NCI-H187 (cell line): ENCODE measurements at regions not wholly inside any gene's neighbourhood (a gene's known extent, or its start where the extent isn't known, plus 50 kb on each side); places are given as distances from the start of the nearest gene placed in this dataset.

Source experiments
- DNase-seq, 2 experiments: peaks; one replicate each; lab custom pipeline; 2025; lab: John Stamatoyannopoulos, UW

GRCh38 chr5:124463851-124464250, 282.6 kb downstream of the ZNF608 start:
- no peak for DNase-seq

- DNase-seq: no peak
Observed at GRCh38 chr5:124462751-124463150, 283.7 kb downstream of the ZNF608 start.

GRCh38 chr5:124461941-124462340, 284.5 kb downstream of the ZNF608 start:
- peak in 1 of 2 experiments; percentile 28 for DNase-seq

GRCh38 chr5:124461157-124461556, 285.3 kb downstream of the ZNF608 start:
- no peak for DNase-seq

- DNase-seq: no peak
Observed at GRCh38 chr5:124460642-124461041, 285.8 kb downstream of the ZNF608 start.

- no peak for DNase-seq
Observed at GRCh38 chr5:124459984-124460383, 286.5 kb downstream of the ZNF608 start.

- DNase-seq: no peak
Observed at GRCh38 chr5:124457901-124458300, 288.5 kb downstream of the ZNF608 start.

GRCh38 chr5:124457101-124457500, 289.3 kb downstream of the ZNF608 start:
- DNase-seq: no peak

GRCh38 chr5:124456249-124456648, 290.2 kb downstream of the ZNF608 start:
- DNase-seq: no peak

- DNase-seq: no peak
Observed at GRCh38 chr5:124454081-124454480, 292.4 kb downstream of the ZNF608 start.

GRCh38 chr5:124453221-124454051, 293.0 kb downstream of the ZNF608 start:
- DNase-seq: no peak

- no peak for DNase-seq
Observed at GRCh38 chr5:124452412-124452811, 294.0 kb downstream of the ZNF608 start.

- no peak for DNase-seq
Observed at GRCh38 chr5:124451721-124452383, 294.6 kb downstream of the ZNF608 start.

- no peak for DNase-seq
Observed at GRCh38 chr5:124446120-124446519, 300.3 kb downstream of the ZNF608 start.

- DNase-seq: no peak
Observed at GRCh38 chr5:124445070-124445619, 301.3 kb downstream of the ZNF608 start.

- DNase-seq: no peak
Observed at GRCh38 chr5:124444147-124444775, 302.2 kb downstream of the ZNF608 start.

GRCh38 chr5:124440471-124440870, 306.0 kb downstream of the ZNF608 start:
- no peak for DNase-seq

- DNase-seq: no peak
Observed at GRCh38 chr5:124439609-124440008, 306.8 kb downstream of the ZNF608 start.

GRCh38 chr5:124438903-124439281, 307.5 kb downstream of the ZNF608 start:
- DNase-seq: peak in 1 of 2 experiments; percentile 78

GRCh38 chr5:124438026-124438902, 308.2 kb downstream of the ZNF608 start:
- DNase-seq: no peak

- no peak for DNase-seq
Observed at GRCh38 chr5:124436294-124436693, 310.1 kb downstream of the ZNF608 start.

GRCh38 chr5:124433170-124433569, 313.3 kb downstream of the ZNF608 start:
- no peak for DNase-seq
